GM23338 (cell line): ENCODE measurements at regions not wholly inside any gene's neighbourhood (a gene's known extent, or its start where the extent isn't known, plus 50 kb on each side); places are given as distances from the start of the nearest gene placed in this dataset.

Source experiments
- ATAC-seq: fragments of 200-7000 bp; cut with Tn5 transposase; 3 replicates; pipeline ENCODE4 v1.9.1; 2020
- DNase-seq: peaks from one replicate; pipeline ENCODE4 v3.0.0-alpha.2; 2015; ENCODE audit warnings: low spot score
- H2AFZ ChIP-seq: fragments of 200-600 bp; sonication (generic); 2 replicates; pipeline ENCODE4 v1.8.0; 2016; ENCODE audit warnings: antibody characterized with exemption, mild to moderate bottlenecking, moderate library complexity
- H3F3A ChIP-seq: fragments of 200-600 bp; sonication (generic); replicated peaks from 2 replicates; pipeline ENCODE4 v1.8.0; 2017; ENCODE audit warnings: antibody characterized with exemption, mixed run types, low read depth
- H3K27ac ChIP-seq: fragments of 200-600 bp; sonication (generic); 2 replicates; pipeline ENCODE4 v1.6.1; 2016; ENCODE audit warnings: low read depth
- H3K27me3 ChIP-seq: fragments of 200-600 bp; sonication (generic); 2 replicates; pipeline ENCODE4 v1.8.0; 2016; ENCODE audit warnings: mild to moderate bottlenecking, mixed run types, moderate library complexity; ENCODE audit not compliant: insufficient read depth
- H3K36me3 ChIP-seq: fragments of 200-600 bp; sonication (generic); 2 replicates; pipeline ENCODE4 v1.8.0; 2016; ENCODE audit warnings: mild to moderate bottlenecking; ENCODE audit not compliant: insufficient read depth
- H3K4me1 ChIP-seq: fragments of 200-600 bp; sonication (generic); 2 replicates; pipeline ENCODE4 v1.8.0; 2016; ENCODE audit warnings: mild to moderate bottlenecking, moderate library complexity; ENCODE audit not compliant: insufficient read depth
- H3K4me2 ChIP-seq: fragments of 200-600 bp; sonication (generic); 2 replicates; pipeline ENCODE4 v1.7.1; 2017; ENCODE audit warnings: mixed run types
- H3K4me3 ChIP-seq: fragments of 200-600 bp; sonication (generic); 2 replicates; pipeline ENCODE4 v1.6.1; 2016; ENCODE audit warnings: mixed run types
- H3K79me2 ChIP-seq: fragments of 200-600 bp; sonication (generic); replicated peaks from 2 replicates; pipeline ENCODE4 v1.8.0; 2017; ENCODE audit warnings: mild to moderate bottlenecking; ENCODE audit not compliant: insufficient read depth
- H3K9me2 ChIP-seq: fragments of 200-600 bp; sonication (generic); 2 replicates; pipeline ENCODE4 v1.8.0; 2017; ENCODE audit not compliant: insufficient read depth
- H4K20me1 ChIP-seq: fragments of 200-600 bp; sonication (generic); replicated peaks from 2 replicates; pipeline ENCODE4 v1.8.0; 2017; ENCODE audit warnings: mild to moderate bottlenecking; ENCODE audit not compliant: insufficient read depth
- H3K27ac Mint-ChIP-seq: 2 replicates; pipeline ENCODE4 v1.8.0; 2020; ENCODE audit warnings: inconsistent platforms, mild to moderate bottlenecking, moderate library complexity, mixed read lengths
- H3K27me3 Mint-ChIP-seq: 3 replicates; pipeline ENCODE4 v1.8.0; 2022; ENCODE audit warnings: low read depth, mild to moderate bottlenecking, moderate library complexity, mixed read lengths, inconsistent platforms; ENCODE audit not compliant: insufficient read depth, poor library complexity
- H3K36me3 Mint-ChIP-seq: 3 replicates; pipeline ENCODE4 v1.8.0; 2021; ENCODE audit warnings: low read depth, mild to moderate bottlenecking, inconsistent platforms, moderate library complexity, mixed read lengths
- H3K4me1 Mint-ChIP-seq: 3 replicates; pipeline ENCODE4 v1.8.0; 2020; ENCODE audit warnings: mild to moderate bottlenecking, inconsistent platforms, mixed read lengths
- H3K4me3 Mint-ChIP-seq: 3 replicates; pipeline ENCODE4 v1.8.0; 2021; ENCODE audit warnings: moderate library complexity, mild to moderate bottlenecking, inconsistent platforms, mixed read lengths
- H3K9me3 Mint-ChIP-seq: 3 replicates; pipeline ENCODE4 v1.8.0; 2020; ENCODE audit warnings: moderate library complexity, mild to moderate bottlenecking, inconsistent platforms, mixed read lengths
- CREB1 ChIP-seq: fragments of 250-450 bp; sonication (Bioruptor Pico); IDR thresholded peaks from 2 replicates; pipeline ENCODE4 v1.5.0; 2020; ENCODE audit warnings: low read depth, mild to moderate bottlenecking, moderate library complexity
- CTCF ChIP-seq, 2 experiments: fragments of 200-600 bp in 1 of 2; sonication (generic) in 1 of 2; conservative IDR thresholded peaks; 2 replicates each; pipeline versions ENCODE4 v1.5.1 to v1.6.1; 2016 to 2017; ENCODE audit warnings: antibody characterized with exemption in 2 of 2, low read depth in 2 of 2, mild to moderate bottlenecking in 2 of 2, moderate library complexity in 1 of 2
- ETS1 ChIP-seq: IDR thresholded peaks from 2 replicates; pipeline ENCODE4 v1.6.1; 2016; ENCODE audit warnings: antibody characterized with exemption
- EZH2 ChIP-seq: fragments of 200-600 bp; sonication (generic); IDR thresholded peaks from one replicate; pipeline ENCODE4 v1.8.0; 2017; ENCODE audit warnings: antibody characterized with exemption, mild to moderate bottlenecking, low read depth; ENCODE audit not compliant: unreplicated experiment
- EZH2phosphoT487 ChIP-seq: fragments of 200-600 bp; sonication (generic); IDR thresholded peaks from one replicate; pipeline ENCODE4 v1.8.1; 2018; ENCODE audit warnings: antibody characterized with exemption; ENCODE audit not compliant: unreplicated experiment
- JUNB ChIP-seq: IDR thresholded peaks from one replicate; pipeline ENCODE4 v1.6.1; 2016; ENCODE audit warnings: antibody characterized with exemption; ENCODE audit not compliant: unreplicated experiment
- NANOG ChIP-seq: IDR thresholded peaks from 2 replicates; pipeline ENCODE4 v1.6.1; 2016; ENCODE audit warnings: antibody characterized with exemption, borderline replicate concordance
- REST ChIP-seq: IDR thresholded peaks from one replicate; pipeline ENCODE4 v1.6.1; 2018; ENCODE audit warnings: antibody characterized with exemption; ENCODE audit not compliant: unreplicated experiment
- STAT1 ChIP-seq: IDR thresholded peaks from one replicate; pipeline ENCODE4 v1.6.1; 2016; ENCODE audit warnings: antibody characterized with exemption; ENCODE audit not compliant: unreplicated experiment
- ZNF114 ChIP-seq: fragments of 250-450 bp; sonication (Bioruptor Pico); IDR thresholded peaks from 2 replicates; pipeline ENCODE4 v1.5.0; 2020; ENCODE audit warnings: mild to moderate bottlenecking, moderate library complexity
- ZNF331 ChIP-seq: fragments of 250-450 bp; sonication (Bioruptor Pico); IDR thresholded peaks from 2 replicates; pipeline ENCODE4 v1.5.0; 2020; ENCODE audit warnings: low read depth, mild to moderate bottlenecking, moderate library complexity
- ZNF462 ChIP-seq: fragments of 250-450 bp; sonication (Bioruptor Pico); IDR thresholded peaks from 2 replicates; pipeline ENCODE4 v1.5.0; 2020; ENCODE audit warnings: mild to moderate bottlenecking, moderate library complexity

GRCh38 chr18:70413455-70413854, 124.6 kb downstream of the SOCS6 start:
- no peak overlapping the region for H3K4me3 Mint-ChIP-seq
- Histone ChIP-seq H3K9me2 (no peaks in the 10 kb centered on the region), H3K27me3 (no peaks in the 10 kb centered on the region), H4K20me1 (no peaks in the 10 kb centered on the region), H3K36me3 (no peaks in the 10 kb centered on the region), H3K4me3 (no peak overlapping the region), H3K4me2 (no peak overlapping the region), H3K79me2 (no peaks in the 10 kb centered on the region), H2AFZ (no peak overlapping the region), H3F3A (no peaks in the 10 kb centered on the region), H3K4me1 (no peaks in the 10 kb centered on the region), H3K27ac (no peak overlapping the region)
- H3K27ac Mint-ChIP-seq: no peak overlapping the region
- no peaks in the 10 kb centered on the region for H3K4me1 Mint-ChIP-seq
- DNase-seq (no peak), ATAC-seq (no peak)
- no peaks in the 10 kb centered on the region for H3K9me3 Mint-ChIP-seq
- no peak for TF ChIP-seq ZNF331 (CRISPR knock-in tag)
- TF ChIP-seq EZH2phosphoT487: no peak
- TF ChIP-seq ZNF462 (CRISPR knock-in tag): no peak
- no peak for TF ChIP-seq STAT1
- no peak for TF ChIP-seq REST
- TF ChIP-seq CREB1: no peak
- TF ChIP-seq ZNF114 (CRISPR knock-in tag): no peak
- TF ChIP-seq CTCF (conservative IDR thresholded peaks at IDR 0.05; ENCODE audit: low read depth in 2 of 2): no peak
- no peak for TF ChIP-seq JUNB
- no peak for TF ChIP-seq EZH2
- no peak for TF ChIP-seq ETS1
- TF ChIP-seq NANOG: no peak
- no peaks in the 10 kb centered on the region for H3K36me3 Mint-ChIP-seq
- H3K27me3 Mint-ChIP-seq: peaks cover 1% of the 10 kb centered on the region
